ENCODE measurements at regions not wholly inside any gene's neighbourhood (a gene's known extent, or its start where the extent isn't known, plus 50 kb on each side); places are given as distances from the start of the nearest gene placed in this dataset.

GRCh38 chr18:26652501-26652900 lies 104.1 kb upstream of the KCTD1 start:
- TF ChIP-seq CTCF (IDR thresholded peaks at IDR 0.05), result no peak
- Histone ChIP-seq H3K36me3 (ENCODE audit: control insufficient read depth, insufficient read depth, low read length) (no peaks in the 10 kb centered on the region), H3K4me3 (ENCODE audit: low read length) (no peak overlapping the region), H3K4me1 (ENCODE audit: control insufficient read depth, insufficient read depth, low read length) (peaks cover 10% of the 10 kb centered on the region), H3K27ac (ENCODE audit: low read length) (no peak overlapping the region), H3K9me3 (ENCODE audit: control insufficient read depth, insufficient read depth, low read length) (no peaks in the 10 kb centered on the region), H3K27me3 (ENCODE audit: control insufficient read depth, insufficient read depth, low read length) (peaks cover 10% of the 10 kb centered on the region)
- ATAC-seq, result no peak
- no peak overlapping the region for H3K27ac Mint-ChIP-seq
- H3K4me1 Mint-ChIP-seq, result peaks cover 5 to 8% of the 10 kb centered on the region in 2 donors
- H3K27me3 Mint-ChIP-seq (ENCODE audit: low read depth in 2 of 2), result peaks cover 44 to 69% of the 10 kb centered on the region in 2 donors
- H3K4me3 Mint-ChIP-seq, result no peak overlapping the region
- no peak for DNase-seq
- WGBS (ENCODE audit: insufficient coverage), result 93% methylated on average over 6 of the region's 6 CpGs
- H3K36me3 Mint-ChIP-seq, result peaks cover 5% of the 10 kb centered on the region
- intact Hi-C loops (cut with micrococcal nuclease), result no loop called here
- no peaks in the 10 kb centered on the region for H3K9me3 Mint-ChIP-seq

GRCh38 chr18:26650310-26651268 lies 102.2 kb upstream of the KCTD1 start:
- DNase-seq (no peak), ATAC-seq (no peak)
- Mint-ChIP-seq H3K4me1 (peaks cover 0 to 2% of the 10 kb centered on the region in 2 donors), H3K9me3 (no peaks in the 10 kb centered on the region), H3K4me3 (no peak overlapping the region), H3K27me3 (ENCODE audit: low read depth in 2 of 2) (peaks cover 38 to 61% of the 10 kb centered on the region in 2 donors), H3K27ac (no peak overlapping the region), H3K36me3 (no peaks in the 10 kb centered on the region)
- intact Hi-C loops (cut with micrococcal nuclease), result no loop called here
- 76% methylated on average over 6 of the region's 6 CpGs for WGBS (ENCODE audit: insufficient coverage)
- no peak overlapping the region for H3K4me3 ChIP-seq (ENCODE audit: low read length)
- peaks cover 7% of the 10 kb centered on the region for H3K27me3 ChIP-seq (ENCODE audit: control insufficient read depth, insufficient read depth, low read length)
- H3K27ac ChIP-seq (ENCODE audit: low read length), result no peak overlapping the region
- H3K9me3 ChIP-seq (ENCODE audit: control insufficient read depth, insufficient read depth, low read length), result no peaks in the 10 kb centered on the region
- TF ChIP-seq CTCF (IDR thresholded peaks at IDR 0.05), result no peak
- peaks cover 2% of the 10 kb centered on the region for H3K4me1 ChIP-seq (ENCODE audit: control insufficient read depth, insufficient read depth, low read length)
- no peaks in the 10 kb centered on the region for H3K36me3 ChIP-seq (ENCODE audit: control insufficient read depth, insufficient read depth, low read length)

GRCh38 chr18:26649193-26649543 lies 100.8 kb upstream of the KCTD1 start:
- no peak for DNase-seq
- no peak for TF ChIP-seq CTCF (IDR thresholded peaks at IDR 0.05)
- no peaks in the 10 kb centered on the region for H3K36me3 ChIP-seq (ENCODE audit: control insufficient read depth, insufficient read depth, low read length)
- H3K4me1 ChIP-seq (ENCODE audit: control insufficient read depth, insufficient read depth, low read length), result no peaks in the 10 kb centered on the region
- H3K4me3 Mint-ChIP-seq, result no peak overlapping the region
- H3K27ac ChIP-seq (ENCODE audit: low read length), result no peak overlapping the region
- intact Hi-C loops (cut with micrococcal nuclease), result no loop called here
- no peak overlapping the region for H3K27ac Mint-ChIP-seq
- H3K9me3 Mint-ChIP-seq, result no peaks in the 10 kb centered on the region
- H3K27me3 ChIP-seq (ENCODE audit: control insufficient read depth, insufficient read depth, low read length), result no peaks in the 10 kb centered on the region
- H3K36me3 Mint-ChIP-seq, result no peaks in the 10 kb centered on the region
- no peak for ATAC-seq
- no peak overlapping the region for H3K4me3 ChIP-seq (ENCODE audit: low read length)
- peaks cover 26 to 47% of the 10 kb centered on the region in 2 donors for H3K27me3 Mint-ChIP-seq (ENCODE audit: low read depth in 2 of 2)
- 58% methylated on average over 4 of the region's 6 CpGs for WGBS (ENCODE audit: insufficient coverage)
- no peaks in the 10 kb centered on the region for H3K9me3 ChIP-seq (ENCODE audit: control insufficient read depth, insufficient read depth, low read length)
- no peaks in the 10 kb centered on the region for H3K4me1 Mint-ChIP-seq
